ENCODE measurements at regions not wholly inside any gene's neighbourhood (a gene's known extent, or its start where the extent isn't known, plus 50 kb on each side); places are given as distances from the start of the nearest gene placed in this dataset.

- intact Hi-C loops (cut with DNase I), result no loop called here
- no peak for TF ChIP-seq POLR2A (IDR thresholded peaks at IDR 0.05)
- TF ChIP-seq, protein P1, sequence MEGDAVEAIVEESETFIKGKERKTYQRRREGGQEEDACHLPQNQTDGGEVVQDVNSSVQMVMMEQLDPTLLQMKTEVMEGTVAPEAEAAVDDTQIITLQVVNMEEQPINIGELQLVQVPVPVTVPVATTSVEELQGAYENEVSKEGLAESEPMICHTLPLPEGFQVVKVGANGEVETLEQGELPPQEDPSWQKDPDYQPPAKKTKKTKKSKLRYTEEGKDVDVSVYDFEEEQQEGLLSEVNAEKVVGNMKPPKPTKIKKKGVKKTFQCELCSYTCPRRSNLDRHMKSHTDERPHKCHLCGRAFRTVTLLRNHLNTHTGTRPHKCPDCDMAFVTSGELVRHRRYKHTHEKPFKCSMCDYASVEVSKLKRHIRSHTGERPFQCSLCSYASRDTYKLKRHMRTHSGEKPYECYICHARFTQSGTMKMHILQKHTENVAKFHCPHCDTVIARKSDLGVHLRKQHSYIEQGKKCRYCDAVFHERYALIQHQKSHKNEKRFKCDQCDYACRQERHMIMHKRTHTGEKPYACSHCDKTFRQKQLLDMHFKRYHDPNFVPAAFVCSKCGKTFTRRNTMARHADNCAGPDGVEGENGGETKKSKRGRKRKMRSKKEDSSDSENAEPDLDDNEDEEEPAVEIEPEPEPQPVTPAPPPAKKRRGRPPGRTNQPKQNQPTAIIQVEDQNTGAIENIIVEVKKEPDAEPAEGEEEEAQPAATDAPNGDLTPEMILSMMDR (IDR thresholded peaks at IDR 0.05), result no peak
- H3K4me1 ChIP-seq, result no peaks in the 10 kb centered on the region
- DNase-seq (no peak), ATAC-seq (no peak)
- no peaks in the 10 kb centered on the region for H3K36me3 ChIP-seq
- no peaks in the 10 kb centered on the region for H3K9me3 ChIP-seq
- no peak overlapping the region for H3K4me3 ChIP-seq
- 83% methylated on average over 4 of the region's 4 CpGs for WGBS (ENCODE audit: insufficient coverage, low coverage, low lambda C conversion rate, missing lambda C conversion rate)
- no peak overlapping the region for H3K27ac ChIP-seq
- H3K27me3 ChIP-seq, result no peaks in the 10 kb centered on the region
Measured at GRCh38 chr12:92614502-92614901, 88.3 kb upstream of the PLEKHG7 start.

DNA sequence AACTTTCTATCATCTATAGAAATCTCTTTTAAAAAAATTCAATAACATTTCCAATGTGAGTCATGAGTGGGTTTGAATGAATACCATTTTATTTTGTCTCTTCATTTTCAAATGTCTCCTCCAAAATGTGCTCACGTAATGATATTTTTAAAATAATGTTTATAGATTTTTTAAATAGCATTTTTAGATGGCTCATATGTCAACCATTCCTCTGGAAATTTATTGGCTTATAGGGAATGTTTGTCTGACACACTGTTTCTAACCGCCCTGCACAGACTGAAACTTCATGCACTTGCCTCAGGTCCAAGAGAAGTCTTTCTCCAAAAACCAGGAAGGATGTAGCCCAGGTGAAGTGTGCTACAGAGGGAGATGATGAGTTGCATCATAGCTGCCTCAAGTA is 88.8 kb upstream of the PLEKHG7 start:
- no peak overlapping the region for H3K4me3 ChIP-seq
- intact Hi-C loops (cut with DNase I), result no loop called here
- TF ChIP-seq POLR2A (IDR thresholded peaks at IDR 0.05), result no peak
- TF ChIP-seq, protein P1 (IDR thresholded peaks at IDR 0.05), result no peak
- no peak for DNase-seq
- no peaks in the 10 kb centered on the region for H3K27me3 ChIP-seq
- H3K9me3 ChIP-seq, result no peaks in the 10 kb centered on the region
- no peaks in the 10 kb centered on the region for H3K4me1 ChIP-seq
- WGBS (ENCODE audit: insufficient coverage, low coverage, low lambda C conversion rate, missing lambda C conversion rate), result 78% methylated on average over 2 of the region's 2 CpGs
- no peak overlapping the region for H3K27ac ChIP-seq
- no peaks in the 10 kb centered on the region for H3K36me3 ChIP-seq
- ATAC-seq, result no peak

DNA sequence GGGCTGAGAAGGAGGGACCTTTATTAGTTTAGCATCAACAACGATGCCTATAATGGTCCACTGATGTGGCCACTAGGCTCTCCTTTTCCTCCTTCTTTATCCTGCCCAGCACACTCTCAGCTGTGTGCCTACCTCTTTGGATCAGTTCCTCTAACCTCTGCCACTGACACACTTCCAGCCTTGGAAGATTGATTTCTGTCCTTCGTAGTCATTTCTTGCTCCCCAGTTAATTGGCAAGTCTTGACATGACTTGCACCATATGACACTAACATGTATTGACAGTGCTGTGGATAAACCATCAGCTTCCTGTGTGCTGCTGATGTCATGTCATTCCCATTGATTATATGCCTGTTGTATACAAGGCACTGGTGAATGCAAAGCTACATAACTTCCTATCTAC is 90.2 kb upstream of the PLEKHG7 start:
- H3K4me1 ChIP-seq, result peaks cover 0 to 5% (median 0%) of the 10 kb centered on the region in 4 donors
- 90% methylated on average over 2 of the region's 2 CpGs for WGBS (ENCODE audit: insufficient coverage, low coverage, low lambda C conversion rate, missing lambda C conversion rate)

GRCh38 chr12:92608151-92609091 is 94.4 kb upstream of the PLEKHG7 start:
- TF ChIP-seq POLR2A (IDR thresholded peaks at IDR 0.05), result no peak
- TF ChIP-seq, protein P1 (IDR thresholded peaks at IDR 0.05), result peak; percentile 46 to 65 (median 60)
- Histone ChIP-seq H3K9me3 (no peaks in the 10 kb centered on the region), H3K27ac (no peak overlapping the region), H3K27me3 (no peaks in the 10 kb centered on the region), H3K4me1 (peaks cover 0 to 13% (median 0%) of the 10 kb centered on the region in 4 donors), H3K4me3 (no peak overlapping the region), H3K36me3 (no peaks in the 10 kb centered on the region)
- peak; percentile 75 to 85 (median 80) for ATAC-seq
- intact Hi-C loops (cut with DNase I), result no loop called here
- 17% methylated on average over 8 of the region's 8 CpGs for WGBS (ENCODE audit: insufficient coverage, low coverage, low lambda C conversion rate, missing lambda C conversion rate)
- no peak for DNase-seq

More for the DNA sequence above, 90.2 kb upstream of the PLEKHG7 start:
- Histone ChIP-seq H3K27me3 (no peaks in the 10 kb centered on the region), H3K36me3 (no peaks in the 10 kb centered on the region), H3K4me3 (no peak overlapping the region), H3K9me3 (no peaks in the 10 kb centered on the region), H3K27ac (no peak overlapping the region)
- intact Hi-C loops (cut with DNase I), result no loop called here
- DNase-seq, result no peak
- TF ChIP-seq, protein P1 (IDR thresholded peaks at IDR 0.05), result no peak
- TF ChIP-seq POLR2A (IDR thresholded peaks at IDR 0.05), result no peak
- no peak for ATAC-seq
